Kidney tubule cell (primary cell): ENCODE measurements at regions not wholly inside any gene's neighbourhood (a gene's known extent, or its start where the extent isn't known, plus 50 kb on each side); places are given as distances from the start of the nearest gene placed in this dataset.

Experiments
- DNase-seq: peaks from one replicate; pipeline ENCODE4 v3.0.0-alpha.2; 2018; ENCODE audit warnings: low spot score

- no peak for DNase-seq
Measured at GRCh38 chr2:3138621-3139020, 239.0 kb downstream of the EIPR1 start.

- no peak for DNase-seq
Measured at GRCh38 chr2:3137651-3138300, 239.8 kb downstream of the EIPR1 start.

GRCh38 chr2:3135676-3136075 lies 241.9 kb downstream of the EIPR1 start:
- no peak for DNase-seq

- no peak for DNase-seq
Measured at GRCh38 chr2:3134026-3134571, 243.5 kb downstream of the EIPR1 start.

- no peak for DNase-seq
Measured at GRCh38 chr2:3132966-3133365, 244.7 kb downstream of the EIPR1 start.

GRCh38 chr2:3132466-3132865 lies 245.2 kb downstream of the EIPR1 start:
- no peak for DNase-seq

- no peak for DNase-seq
Measured at GRCh38 chr2:3131636-3132326, 245.8 kb downstream of the EIPR1 start.

- DNase-seq = no peak
Measured at GRCh38 chr2:3130889-3131635, 246.6 kb downstream of the EIPR1 start.

- DNase-seq = no peak
Measured at GRCh38 chr2:3130444-3130843, 247.2 kb downstream of the EIPR1 start.

- no peak for DNase-seq
Measured at GRCh38 chr2:3129867-3130266, 247.8 kb downstream of the EIPR1 start.

- no peak for DNase-seq
Measured at GRCh38 chr2:3128786-3129185, 248.8 kb downstream of the EIPR1 start.

GRCh38 chr2:3127710-3128109 lies 249.9 kb downstream of the EIPR1 start:
- no peak for DNase-seq

- DNase-seq = no peak
Measured at GRCh38 chr2:3126911-3127621, 250.6 kb downstream of the EIPR1 start.

- DNase-seq = no peak
Measured at GRCh38 chr2:3126171-3126910, 251.3 kb downstream of the EIPR1 start.

- DNase-seq = no peak
Measured at GRCh38 chr2:3125761-3126130, 251.9 kb downstream of the EIPR1 start.

- no peak for DNase-seq
Measured at GRCh38 chr2:3125001-3125760, 252.4 kb downstream of the EIPR1 start.

GRCh38 chr2:3122525-3122924 lies 255.1 kb downstream of the EIPR1 start:
- DNase-seq = no peak

- DNase-seq = no peak
Measured at GRCh38 chr2:3121601-3122000, 256.0 kb downstream of the EIPR1 start.

- DNase-seq = no peak
Measured at GRCh38 chr2:3117650-3118216, 259.9 kb downstream of the EIPR1 start.

GRCh38 chr2:3116371-3116770 lies 261.2 kb downstream of the EIPR1 start:
- DNase-seq = no peak
